Activated T-cell treated with anti-CD3 and anti-CD28 coated beads, Interleukin-2, amount 50 U/mL, for 24 hours (primary cell): ENCODE measurements at regions not wholly inside any gene's neighbourhood (a gene's known extent, or its start where the extent isn't known, plus 50 kb on each side); places are given as distances from the start of the nearest gene placed in this dataset.
"Not testable (repeated sequence)": the region's sequence is repeated elsewhere in the genome, so short reads cannot be mapped to it uniquely, and the experiment has no call there.

ENCODE experiments used
- DNase-seq: peaks from one replicate; pipeline ENCODE4 v3.0.0-alpha.2; 2020
- H3K27ac Mint-ChIP-seq: 2 replicates; pipeline ENCODE4 v1.8.0; 2020; ENCODE audit warnings: mild to moderate bottlenecking, mixed read lengths
- H3K27me3 Mint-ChIP-seq: 2 replicates; pipeline ENCODE4 v1.8.0; 2020; ENCODE audit warnings: mixed read lengths
- H3K36me3 Mint-ChIP-seq: 2 replicates; pipeline ENCODE4 v1.8.0; 2020; ENCODE audit warnings: low read depth, mixed read lengths
- H3K4me1 Mint-ChIP-seq: 2 replicates; pipeline ENCODE4 v1.8.0; 2020; ENCODE audit warnings: low read depth, mixed read lengths
- H3K4me3 Mint-ChIP-seq: 2 replicates; pipeline ENCODE4 v1.8.0; 2020; ENCODE audit warnings: mild to moderate bottlenecking, moderate library complexity, mixed read lengths
- H3K9me3 Mint-ChIP-seq: 2 replicates; pipeline ENCODE4 v1.8.0; 2020; ENCODE audit warnings: mixed read lengths

GRCh38 chr1:106393046-106393445 is 663.4 kb upstream of the PRMT6 start:
- no peaks in the 10 kb centered on the region for H3K27me3 Mint-ChIP-seq
- DNase-seq, result no peak
- H3K27ac Mint-ChIP-seq, result no peak overlapping the region
- H3K4me1 Mint-ChIP-seq, result no peaks in the 10 kb centered on the region
- H3K9me3 Mint-ChIP-seq, result peaks cover 11% of the 10 kb centered on the region
- H3K4me3 Mint-ChIP-seq, result no peak overlapping the region
- H3K36me3 Mint-ChIP-seq, result no peaks in the 10 kb centered on the region

GRCh38 chr1:106396020-106396419 is 660.5 kb upstream of the PRMT6 start:
- H3K4me3 Mint-ChIP-seq, result no peak overlapping the region
- peaks cover 4% of the 10 kb centered on the region for H3K9me3 Mint-ChIP-seq
- DNase-seq, result no peak
- no peak overlapping the region for H3K27ac Mint-ChIP-seq
- H3K27me3 Mint-ChIP-seq, result no peaks in the 10 kb centered on the region
- H3K4me1 Mint-ChIP-seq, result no peaks in the 10 kb centered on the region
- H3K36me3 Mint-ChIP-seq, result no peaks in the 10 kb centered on the region

GRCh38 chr1:106398391-106398790 is 658.1 kb upstream of the PRMT6 start:
- H3K4me3 Mint-ChIP-seq, result no peak overlapping the region
- H3K27ac Mint-ChIP-seq, result no peak overlapping the region
- DNase-seq, result no peak
- no peaks in the 10 kb centered on the region for H3K36me3 Mint-ChIP-seq
- H3K4me1 Mint-ChIP-seq, result no peaks in the 10 kb centered on the region
- no peaks in the 10 kb centered on the region for H3K27me3 Mint-ChIP-seq
- peaks cover 4% of the 10 kb centered on the region for H3K9me3 Mint-ChIP-seq

GRCh38 chr1:106406114-106406513 is 650.4 kb upstream of the PRMT6 start:
- no peaks in the 10 kb centered on the region for H3K27me3 Mint-ChIP-seq
- H3K4me3 Mint-ChIP-seq, result no peak overlapping the region
- H3K9me3 Mint-ChIP-seq, result no peaks in the 10 kb centered on the region
- DNase-seq, result no peak
- no peak overlapping the region for H3K27ac Mint-ChIP-seq
- H3K4me1 Mint-ChIP-seq, result no peaks in the 10 kb centered on the region
- H3K36me3 Mint-ChIP-seq, result no peaks in the 10 kb centered on the region

- not testable (repeated sequence) for H3K4me3 Mint-ChIP-seq, H3K27me3 Mint-ChIP-seq, H3K4me1 Mint-ChIP-seq, H3K36me3 Mint-ChIP-seq, DNase-seq, H3K27ac Mint-ChIP-seq
- peaks cover 15% of the 10 kb centered on the region for H3K9me3 Mint-ChIP-seq
Measured at GRCh38 chr1:106412321-106412720, 644.2 kb upstream of the PRMT6 start.

GRCh38 chr1:106435269-106435668 is 621.2 kb upstream of the PRMT6 start:
- H3K27ac Mint-ChIP-seq, result no peak overlapping the region
- no peaks in the 10 kb centered on the region for H3K27me3 Mint-ChIP-seq
- no peak overlapping the region for H3K4me3 Mint-ChIP-seq
- no peak for DNase-seq
- no peaks in the 10 kb centered on the region for H3K4me1 Mint-ChIP-seq
- no peaks in the 10 kb centered on the region for H3K36me3 Mint-ChIP-seq
- peaks cover 12% of the 10 kb centered on the region for H3K9me3 Mint-ChIP-seq

GRCh38 chr1:106439475-106439874 is 617.0 kb upstream of the PRMT6 start:
- peaks cover 16% of the 10 kb centered on the region for H3K9me3 Mint-ChIP-seq
- H3K4me1 Mint-ChIP-seq, result no peaks in the 10 kb centered on the region
- no peak overlapping the region for H3K27ac Mint-ChIP-seq
- H3K27me3 Mint-ChIP-seq, result no peaks in the 10 kb centered on the region
- DNase-seq, result no peak
- no peak overlapping the region for H3K4me3 Mint-ChIP-seq
- no peaks in the 10 kb centered on the region for H3K36me3 Mint-ChIP-seq

GRCh38 chr1:106447466-106447865 is 609.0 kb upstream of the PRMT6 start:
- no peaks in the 10 kb centered on the region for H3K36me3 Mint-ChIP-seq
- H3K4me1 Mint-ChIP-seq, result no peaks in the 10 kb centered on the region
- no peak overlapping the region for H3K4me3 Mint-ChIP-seq
- no peaks in the 10 kb centered on the region for H3K27me3 Mint-ChIP-seq
- no peak overlapping the region for H3K27ac Mint-ChIP-seq
- H3K9me3 Mint-ChIP-seq, result peaks cover 6% of the 10 kb centered on the region
- no peak for DNase-seq

GRCh38 chr1:106456832-106457231 is 599.6 kb upstream of the PRMT6 start:
- H3K36me3 Mint-ChIP-seq, result no peaks in the 10 kb centered on the region
- peaks cover 10% of the 10 kb centered on the region for H3K9me3 Mint-ChIP-seq
- H3K4me3 Mint-ChIP-seq, result no peak overlapping the region
- H3K27ac Mint-ChIP-seq, result no peak overlapping the region
- no peaks in the 10 kb centered on the region for H3K4me1 Mint-ChIP-seq
- no peaks in the 10 kb centered on the region for H3K27me3 Mint-ChIP-seq
- DNase-seq, result no peak

- H3K27me3 Mint-ChIP-seq, result no peaks in the 10 kb centered on the region
- no peak overlapping the region for H3K4me3 Mint-ChIP-seq
- H3K9me3 Mint-ChIP-seq, result peaks cover 9% of the 10 kb centered on the region
- no peaks in the 10 kb centered on the region for H3K36me3 Mint-ChIP-seq
- DNase-seq, result no peak
- H3K27ac Mint-ChIP-seq, result no peak overlapping the region
- no peaks in the 10 kb centered on the region for H3K4me1 Mint-ChIP-seq
Measured at GRCh38 chr1:106457368-106457767, 599.1 kb upstream of the PRMT6 start.

GRCh38 chr1:106458866-106459265 is 597.6 kb upstream of the PRMT6 start:
- Mint-ChIP-seq H3K4me3 (no peak overlapping the region), H3K36me3 (no peaks in the 10 kb centered on the region), H3K4me1 (no peaks in the 10 kb centered on the region), H3K9me3 (peaks cover 8% of the 10 kb centered on the region), H3K27ac (no peak overlapping the region), H3K27me3 (no peaks in the 10 kb centered on the region)
- no peak for DNase-seq

GRCh38 chr1:106459418-106459817 is 597.1 kb upstream of the PRMT6 start:
- Mint-ChIP-seq H3K27ac (no peak overlapping the region), H3K4me1 (no peaks in the 10 kb centered on the region), H3K4me3 (no peak overlapping the region), H3K9me3 (peaks cover 8% of the 10 kb centered on the region), H3K27me3 (no peaks in the 10 kb centered on the region), H3K36me3 (no peaks in the 10 kb centered on the region)
- DNase-seq, result no peak

- peaks cover 31% of the 10 kb centered on the region for H3K9me3 Mint-ChIP-seq
- DNase-seq, result no peak
- H3K27me3 Mint-ChIP-seq, result no peaks in the 10 kb centered on the region
- no peaks in the 10 kb centered on the region for H3K36me3 Mint-ChIP-seq
- no peak overlapping the region for H3K4me3 Mint-ChIP-seq
- no peaks in the 10 kb centered on the region for H3K4me1 Mint-ChIP-seq
- no peak overlapping the region for H3K27ac Mint-ChIP-seq
Measured at GRCh38 chr1:106465666-106466065, 590.8 kb upstream of the PRMT6 start.

- H3K36me3 Mint-ChIP-seq, result no peaks in the 10 kb centered on the region
- H3K27ac Mint-ChIP-seq, result no peak overlapping the region
- DNase-seq, result no peak
- no peaks in the 10 kb centered on the region for H3K4me1 Mint-ChIP-seq
- H3K27me3 Mint-ChIP-seq, result no peaks in the 10 kb centered on the region
- H3K4me3 Mint-ChIP-seq, result no peak overlapping the region
- H3K9me3 Mint-ChIP-seq, result peaks cover 28% of the 10 kb centered on the region
Measured at GRCh38 chr1:106480629-106481028, 575.8 kb upstream of the PRMT6 start.

GRCh38 chr1:106492880-106493279 is 563.6 kb upstream of the PRMT6 start:
- Mint-ChIP-seq H3K9me3 (peaks cover 4% of the 10 kb centered on the region), H3K4me3 (no peak overlapping the region), H3K36me3 (no peaks in the 10 kb centered on the region), H3K27me3 (no peaks in the 10 kb centered on the region), H3K4me1 (no peaks in the 10 kb centered on the region), H3K27ac (no peak overlapping the region)
- DNase-seq, result no peak

GRCh38 chr1:106494646-106495045 is 561.8 kb upstream of the PRMT6 start:
- no peaks in the 10 kb centered on the region for H3K4me1 Mint-ChIP-seq
- H3K27ac Mint-ChIP-seq, result no peak overlapping the region
- H3K27me3 Mint-ChIP-seq, result no peaks in the 10 kb centered on the region
- peaks cover under 1% of the 10 kb centered on the region for H3K9me3 Mint-ChIP-seq
- H3K36me3 Mint-ChIP-seq, result no peaks in the 10 kb centered on the region
- no peak for DNase-seq
- H3K4me3 Mint-ChIP-seq, result no peak overlapping the region
